ENCODE measurements at regions not wholly inside any gene's neighbourhood (a gene's known extent, or its start where the extent isn't known, plus 50 kb on each side); places are given as distances from the start of the nearest gene placed in this dataset.

DNA sequence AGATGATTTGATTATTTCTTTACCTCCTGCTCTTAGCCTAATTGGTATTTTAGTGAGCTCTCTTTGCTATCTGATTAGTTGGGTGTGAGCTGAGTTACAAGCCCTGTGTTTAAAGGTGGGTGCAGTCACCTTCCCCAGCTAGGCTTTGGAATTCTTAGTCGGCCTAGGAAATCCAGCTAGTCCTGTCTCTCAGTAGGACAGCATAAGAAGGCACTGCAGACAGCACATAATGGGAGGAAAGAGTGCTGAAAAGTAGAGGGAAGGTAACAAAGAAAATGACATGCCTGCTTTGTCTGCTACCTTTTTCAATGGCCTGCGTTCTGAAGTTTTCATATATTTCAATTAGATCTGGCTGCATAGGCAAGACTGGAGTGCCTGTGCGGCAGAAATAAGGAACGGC, 1794.0 kb upstream of the CELF4 start:
- no peaks in the 10 kb centered on the region for H3K4me1 ChIP-seq
- TF ChIP-seq, protein P1, sequence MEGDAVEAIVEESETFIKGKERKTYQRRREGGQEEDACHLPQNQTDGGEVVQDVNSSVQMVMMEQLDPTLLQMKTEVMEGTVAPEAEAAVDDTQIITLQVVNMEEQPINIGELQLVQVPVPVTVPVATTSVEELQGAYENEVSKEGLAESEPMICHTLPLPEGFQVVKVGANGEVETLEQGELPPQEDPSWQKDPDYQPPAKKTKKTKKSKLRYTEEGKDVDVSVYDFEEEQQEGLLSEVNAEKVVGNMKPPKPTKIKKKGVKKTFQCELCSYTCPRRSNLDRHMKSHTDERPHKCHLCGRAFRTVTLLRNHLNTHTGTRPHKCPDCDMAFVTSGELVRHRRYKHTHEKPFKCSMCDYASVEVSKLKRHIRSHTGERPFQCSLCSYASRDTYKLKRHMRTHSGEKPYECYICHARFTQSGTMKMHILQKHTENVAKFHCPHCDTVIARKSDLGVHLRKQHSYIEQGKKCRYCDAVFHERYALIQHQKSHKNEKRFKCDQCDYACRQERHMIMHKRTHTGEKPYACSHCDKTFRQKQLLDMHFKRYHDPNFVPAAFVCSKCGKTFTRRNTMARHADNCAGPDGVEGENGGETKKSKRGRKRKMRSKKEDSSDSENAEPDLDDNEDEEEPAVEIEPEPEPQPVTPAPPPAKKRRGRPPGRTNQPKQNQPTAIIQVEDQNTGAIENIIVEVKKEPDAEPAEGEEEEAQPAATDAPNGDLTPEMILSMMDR (IDR thresholded peaks at IDR 0.05; ENCODE audit: insufficient read depth in 1 of 2, low read depth in 1 of 2, low read length in 1 of 2, severe bottlenecking in 1 of 2, unreplicated experiment in 1 of 2): no peak
- intact Hi-C loops (cut with micrococcal nuclease; ENCODE audit: unreplicated experiment): no loop called here
- no peak overlapping the region for H3K27ac Mint-ChIP-seq (ENCODE audit: unreplicated experiment)
- POLR2A ChIA-PET: no interaction called here
- H3K36me3 ChIP-seq (ENCODE audit: control insufficient read depth, insufficient read depth, low read length): no peaks in the 10 kb centered on the region
- no peak for DNase-seq
- H3K9me3 ChIP-seq: no peaks in the 10 kb centered on the region
- no peaks in the 10 kb centered on the region for H3K27me3 ChIP-seq (replicated peaks; ENCODE audit: control insufficient read depth, insufficient read depth, low read length)
- H3K36me3 Mint-ChIP-seq (ENCODE audit: insufficient read depth, unreplicated experiment): no peaks in the 10 kb centered on the region
- no peak overlapping the region for H3K4me3 Mint-ChIP-seq (ENCODE audit: unreplicated experiment)
- CTCF ChIA-PET: no interaction called here
- no TSS peak for BruUV-seq (replicated peaks)
- H3K4me1 Mint-ChIP-seq (ENCODE audit: low read depth, unreplicated experiment): no peaks in the 10 kb centered on the region
- H3K27me3 Mint-ChIP-seq (ENCODE audit: insufficient read depth, unreplicated experiment): no peaks in the 10 kb centered on the region
- H3K9me3 Mint-ChIP-seq (ENCODE audit: unreplicated experiment): no peaks in the 10 kb centered on the region
- H3K4me3 ChIP-seq (ENCODE audit: low read depth, low read length): no peak overlapping the region

DNA sequence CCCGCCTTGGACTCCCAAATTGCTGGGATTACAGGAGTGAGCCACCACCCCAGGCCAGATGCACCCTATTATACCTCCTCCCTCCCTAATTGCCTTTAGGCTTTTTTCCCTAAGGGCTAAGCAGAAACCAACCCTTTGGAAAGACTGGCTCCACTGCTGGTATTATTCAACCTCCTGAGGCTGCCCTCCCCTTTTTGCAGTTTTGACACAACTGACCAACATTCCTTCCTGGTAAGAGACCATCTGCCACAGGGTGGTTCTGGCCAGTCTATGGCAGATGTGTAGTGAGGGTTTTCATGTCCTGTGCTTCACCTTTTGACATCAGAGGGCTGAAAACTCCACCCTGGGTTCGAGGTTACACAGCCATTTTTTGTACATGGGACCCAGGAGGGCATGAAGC, 1785.3 kb upstream of the CELF4 start:
- H3K9me3 ChIP-seq: no peaks in the 10 kb centered on the region
- Mint-ChIP-seq H3K4me3 (ENCODE audit: unreplicated experiment) (no peak overlapping the region), H3K27me3 (ENCODE audit: insufficient read depth, unreplicated experiment) (no peaks in the 10 kb centered on the region), H3K9me3 (ENCODE audit: unreplicated experiment) (no peaks in the 10 kb centered on the region), H3K36me3 (ENCODE audit: insufficient read depth, unreplicated experiment) (no peaks in the 10 kb centered on the region), H3K27ac (ENCODE audit: unreplicated experiment) (no peak overlapping the region), H3K4me1 (ENCODE audit: low read depth, unreplicated experiment) (peaks cover 16% of the 10 kb centered on the region)
- no peaks in the 10 kb centered on the region for H3K27me3 ChIP-seq (replicated peaks; ENCODE audit: control insufficient read depth, insufficient read depth, low read length)
- no peak overlapping the region for H3K4me3 ChIP-seq (ENCODE audit: low read depth, low read length)
- ChIA-PET CTCF (no interaction called here), POLR2A (no interaction called here)
- peaks cover 4% of the 10 kb centered on the region; the same call in 1 of the 2 replicates for H3K4me1 ChIP-seq
- intact Hi-C loops (cut with micrococcal nuclease; ENCODE audit: unreplicated experiment): no loop called here
- no peak for DNase-seq
- H3K36me3 ChIP-seq (ENCODE audit: control insufficient read depth, insufficient read depth, low read length): no peaks in the 10 kb centered on the region
- TF ChIP-seq, protein P1 (IDR thresholded peaks at IDR 0.05; ENCODE audit: insufficient read depth in 1 of 2, low read depth in 1 of 2, low read length in 1 of 2, severe bottlenecking in 1 of 2, unreplicated experiment in 1 of 2): no peak
- BruUV-seq (replicated peaks): no TSS peak

DNA sequence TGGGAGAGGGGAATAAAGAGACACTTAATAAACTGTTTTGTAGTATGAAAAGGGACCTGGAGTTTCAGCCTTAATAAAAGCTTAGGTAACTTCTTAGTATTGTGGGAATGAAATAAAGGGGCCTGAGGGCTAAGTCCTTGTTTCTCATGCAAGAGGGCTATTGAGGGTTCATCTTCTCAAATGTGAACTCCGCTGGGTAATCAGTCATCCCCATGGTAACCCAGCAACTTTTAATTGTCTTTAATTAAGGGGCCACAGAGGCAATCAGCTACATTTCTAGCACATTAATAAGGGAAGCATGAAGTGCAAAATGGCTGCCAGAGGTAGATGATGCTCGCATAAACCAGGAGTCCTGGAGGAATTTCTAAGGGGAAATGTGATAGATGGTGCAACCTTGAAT, 1784.2 kb upstream of the CELF4 start:
- CTCF ChIA-PET: no interaction called here
- no peaks in the 10 kb centered on the region for H3K27me3 Mint-ChIP-seq (ENCODE audit: insufficient read depth, unreplicated experiment)
- H3K27me3 ChIP-seq (replicated peaks; ENCODE audit: control insufficient read depth, insufficient read depth, low read length): no peaks in the 10 kb centered on the region
- H3K9me3 ChIP-seq: no peaks in the 10 kb centered on the region
- no peak overlapping the region for H3K4me3 ChIP-seq (ENCODE audit: low read depth, low read length)
- peaks cover 4% of the 10 kb centered on the region; the same call in 1 of the 2 replicates for H3K4me1 ChIP-seq
- no peaks in the 10 kb centered on the region for H3K36me3 Mint-ChIP-seq (ENCODE audit: insufficient read depth, unreplicated experiment)
- H3K27ac Mint-ChIP-seq (ENCODE audit: unreplicated experiment): no peak overlapping the region
- H3K4me1 Mint-ChIP-seq (ENCODE audit: low read depth, unreplicated experiment): peaks cover 21% of the 10 kb centered on the region
- DNase-seq: no peak
- intact Hi-C loops (cut with micrococcal nuclease; ENCODE audit: unreplicated experiment): loop anchor here (10.0 kb wide), 1 partner anchor 175 kb away; no protein-coding TSS in a partner anchor
- no TSS peak for BruUV-seq (replicated peaks)
- no peaks in the 10 kb centered on the region for H3K36me3 ChIP-seq (ENCODE audit: control insufficient read depth, insufficient read depth, low read length)
- TF ChIP-seq, protein P1 (IDR thresholded peaks at IDR 0.05; ENCODE audit: insufficient read depth in 1 of 2, low read depth in 1 of 2, low read length in 1 of 2, severe bottlenecking in 1 of 2, unreplicated experiment in 1 of 2): no peak
- POLR2A ChIA-PET: no interaction called here
- no peaks in the 10 kb centered on the region for H3K9me3 Mint-ChIP-seq (ENCODE audit: unreplicated experiment)
- H3K4me3 Mint-ChIP-seq (ENCODE audit: unreplicated experiment): no peak overlapping the region

Measured in Caco-2 (cell line).